ENCODE measurements at regions not wholly inside any gene's neighbourhood (a gene's known extent, or its start where the extent isn't known, plus 50 kb on each side); places are given as distances from the start of the nearest gene placed in this dataset.

DNA sequence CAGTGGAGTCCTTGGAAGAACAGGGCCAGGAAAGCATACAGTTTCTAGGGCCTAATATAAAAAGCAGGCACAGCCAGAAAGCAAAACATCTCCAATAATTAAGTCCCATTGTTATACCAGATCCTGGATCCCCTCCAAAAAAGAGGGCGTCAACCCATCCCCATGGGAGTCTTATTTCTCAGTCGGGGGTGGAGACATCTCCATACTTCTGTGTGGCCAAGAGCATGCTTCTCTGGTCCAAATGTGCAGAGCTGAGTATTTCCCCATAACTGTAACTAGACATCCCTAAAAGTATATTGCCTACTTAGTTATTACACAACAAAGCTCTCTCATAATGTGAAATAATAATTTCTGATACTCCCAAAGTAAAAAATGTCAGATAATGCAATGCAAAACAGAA is 104.2 kb upstream of the SOX13 start:
- DNase-seq (ENCODE audit: low read depth), result no peak
- TF ChIP-seq, protein P1, sequence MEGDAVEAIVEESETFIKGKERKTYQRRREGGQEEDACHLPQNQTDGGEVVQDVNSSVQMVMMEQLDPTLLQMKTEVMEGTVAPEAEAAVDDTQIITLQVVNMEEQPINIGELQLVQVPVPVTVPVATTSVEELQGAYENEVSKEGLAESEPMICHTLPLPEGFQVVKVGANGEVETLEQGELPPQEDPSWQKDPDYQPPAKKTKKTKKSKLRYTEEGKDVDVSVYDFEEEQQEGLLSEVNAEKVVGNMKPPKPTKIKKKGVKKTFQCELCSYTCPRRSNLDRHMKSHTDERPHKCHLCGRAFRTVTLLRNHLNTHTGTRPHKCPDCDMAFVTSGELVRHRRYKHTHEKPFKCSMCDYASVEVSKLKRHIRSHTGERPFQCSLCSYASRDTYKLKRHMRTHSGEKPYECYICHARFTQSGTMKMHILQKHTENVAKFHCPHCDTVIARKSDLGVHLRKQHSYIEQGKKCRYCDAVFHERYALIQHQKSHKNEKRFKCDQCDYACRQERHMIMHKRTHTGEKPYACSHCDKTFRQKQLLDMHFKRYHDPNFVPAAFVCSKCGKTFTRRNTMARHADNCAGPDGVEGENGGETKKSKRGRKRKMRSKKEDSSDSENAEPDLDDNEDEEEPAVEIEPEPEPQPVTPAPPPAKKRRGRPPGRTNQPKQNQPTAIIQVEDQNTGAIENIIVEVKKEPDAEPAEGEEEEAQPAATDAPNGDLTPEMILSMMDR (IDR thresholded peaks at IDR 0.05; ENCODE audit: control insufficient read depth, insufficient read depth, low read depth, low read length, missing control alignments), result no peak
- no peak overlapping the region for H3K4me3 ChIP-seq (ENCODE audit: control insufficient read depth, low read depth, low read length)

DNA sequence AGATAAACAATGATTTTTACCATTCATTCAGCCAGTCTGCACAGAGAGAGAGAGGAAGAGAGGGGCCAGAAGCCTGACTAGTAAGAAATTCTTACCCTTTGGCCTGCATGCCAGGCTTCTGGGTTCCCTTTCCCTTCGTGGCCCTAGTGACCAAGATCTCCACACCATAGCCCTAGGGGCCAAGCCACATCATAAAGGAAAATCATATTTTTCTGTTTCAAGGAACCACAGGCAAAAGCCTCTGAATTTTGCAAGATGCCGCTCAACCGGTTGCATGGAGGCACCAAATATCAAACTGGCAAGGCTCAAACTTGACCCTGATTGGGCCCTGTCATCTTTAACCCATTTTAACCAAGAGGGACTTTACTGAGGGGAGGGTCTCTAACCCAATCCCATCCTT is 103.1 kb upstream of the SOX13 start:
- no peak for DNase-seq (ENCODE audit: low read depth)
- H3K4me3 ChIP-seq (ENCODE audit: control insufficient read depth, low read depth, low read length), result no peak overlapping the region
- TF ChIP-seq, protein P1 (IDR thresholded peaks at IDR 0.05; ENCODE audit: control insufficient read depth, insufficient read depth, low read depth, low read length, missing control alignments), result no peak

DNA sequence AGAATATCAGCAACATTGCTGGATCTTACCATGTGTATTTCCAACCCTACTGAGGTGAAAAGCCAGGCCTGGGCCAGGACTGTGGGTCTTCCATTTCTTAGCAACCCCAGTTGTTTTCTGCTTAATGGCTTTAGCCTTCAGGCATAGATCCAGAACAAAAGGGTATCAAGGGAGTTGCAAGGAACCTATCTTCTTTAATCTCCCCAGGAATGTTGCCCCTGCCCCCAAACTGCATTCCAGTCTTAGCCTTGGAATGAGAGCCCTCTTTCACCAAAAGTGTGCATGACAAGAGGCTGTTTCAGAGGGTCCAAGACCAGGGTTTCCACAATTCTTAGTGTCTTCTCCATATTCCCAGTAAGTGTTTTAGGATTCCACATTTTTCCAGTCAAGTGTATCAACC is 87.9 kb upstream of the SOX13 start:
- no peak overlapping the region for H3K4me3 ChIP-seq (ENCODE audit: control insufficient read depth, low read depth, low read length)
- TF ChIP-seq, protein P1 (IDR thresholded peaks at IDR 0.05; ENCODE audit: control insufficient read depth, insufficient read depth, low read depth, low read length, missing control alignments), result no peak
- DNase-seq (ENCODE audit: low read depth), result no peak

DNA sequence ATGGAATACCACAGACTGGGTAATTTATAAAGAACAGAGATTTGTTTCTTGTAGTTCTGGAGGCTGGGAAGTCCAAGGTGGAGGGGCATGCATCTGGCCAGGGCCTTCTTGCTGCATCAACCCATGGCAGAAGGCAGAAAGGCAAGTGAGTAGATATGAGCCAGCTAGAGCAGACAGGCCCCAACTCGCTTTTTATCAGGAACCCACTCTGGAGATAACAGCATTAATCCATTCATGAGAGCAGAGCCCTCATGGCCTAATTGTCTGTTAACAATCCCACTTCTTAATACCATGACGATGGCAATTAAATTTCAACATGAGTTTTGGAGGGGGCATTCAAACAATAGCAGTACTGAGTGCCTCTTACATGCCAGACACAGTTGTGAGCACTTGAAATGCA is 87.2 kb upstream of the SOX13 start:
- TF ChIP-seq, protein P1 (IDR thresholded peaks at IDR 0.05; ENCODE audit: control insufficient read depth, insufficient read depth, low read depth, low read length, missing control alignments), result no peak
- no peak overlapping the region for H3K4me3 ChIP-seq (ENCODE audit: control insufficient read depth, low read depth, low read length)
- DNase-seq (ENCODE audit: low read depth), result no peak

DNA sequence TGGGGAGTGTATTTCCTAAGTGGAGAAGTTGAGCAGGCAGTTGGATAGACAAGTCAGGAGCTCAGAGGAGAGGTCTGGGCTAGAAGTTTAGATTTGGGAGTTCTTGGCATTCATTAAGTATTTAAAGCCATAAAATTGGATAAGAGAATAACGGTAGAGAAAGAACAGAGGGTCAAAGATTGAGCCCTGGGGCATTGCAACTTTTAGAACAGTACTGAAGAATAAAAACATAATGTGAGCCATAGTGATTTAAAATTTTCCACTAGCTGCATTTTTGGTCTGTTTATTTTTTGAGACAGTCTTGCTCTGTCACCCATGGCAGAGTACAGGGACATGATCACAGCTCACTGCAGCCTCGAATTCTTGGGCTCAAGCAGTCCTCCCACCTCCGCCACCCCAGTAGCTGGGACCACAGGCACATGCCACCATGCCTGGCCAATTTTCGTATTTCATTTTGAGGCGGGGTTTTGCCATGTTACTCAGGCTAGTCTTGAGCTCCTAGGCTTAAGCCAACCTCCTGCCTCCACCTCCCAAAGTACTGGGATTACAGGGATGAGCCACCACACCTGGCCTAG is 85.9 kb upstream of the SOX13 start:
- no peak for DNase-seq (ENCODE audit: low read depth)
- no peak overlapping the region for H3K4me3 ChIP-seq (ENCODE audit: control insufficient read depth, low read depth, low read length)
- TF ChIP-seq, protein P1 (IDR thresholded peaks at IDR 0.05; ENCODE audit: control insufficient read depth, insufficient read depth, low read depth, low read length, missing control alignments), result no peak

DNA sequence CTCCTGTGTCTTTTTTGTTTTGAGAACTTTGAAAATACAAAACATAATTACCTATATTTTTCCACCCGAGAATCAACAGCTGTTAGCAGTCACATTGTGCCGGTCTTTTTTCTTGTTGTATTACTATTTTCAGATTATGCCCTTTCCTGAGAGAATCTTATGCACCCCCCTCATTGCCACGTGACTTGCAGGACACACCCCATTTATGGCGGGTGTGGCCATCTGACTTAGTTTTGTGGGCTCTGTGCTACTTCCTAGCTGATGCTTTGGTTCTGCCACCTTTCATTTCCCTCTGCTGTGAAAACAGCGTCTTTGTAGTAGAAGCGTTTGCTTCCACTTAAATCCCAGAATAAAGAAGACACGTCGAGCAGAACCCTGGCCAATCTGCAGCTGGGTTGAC is 82.8 kb upstream of the SOX13 start:
- TF ChIP-seq, protein P1 (IDR thresholded peaks at IDR 0.05; ENCODE audit: control insufficient read depth, insufficient read depth, low read depth, low read length, missing control alignments), result no peak
- H3K4me3 ChIP-seq (ENCODE audit: control insufficient read depth, low read depth, low read length), result no peak overlapping the region
- DNase-seq (ENCODE audit: low read depth), result no peak

DNA sequence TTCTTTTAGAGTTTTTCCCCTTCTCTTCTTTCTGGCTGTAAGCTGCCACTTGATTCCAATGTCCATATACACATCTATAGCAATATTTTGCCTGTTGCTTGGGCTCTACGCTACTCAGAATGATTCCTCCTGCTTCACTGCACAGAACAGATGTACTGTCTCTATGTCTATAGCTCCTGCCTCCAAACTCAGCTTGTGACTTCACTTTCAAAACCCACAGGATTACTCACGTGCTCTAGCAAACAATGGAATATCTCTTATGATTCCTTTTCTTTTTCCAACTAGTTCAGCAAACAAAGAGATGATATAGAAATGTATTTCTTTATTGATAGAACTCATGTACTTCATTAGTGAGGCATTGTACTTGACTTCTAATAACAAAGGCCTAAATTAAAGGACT is 80.5 kb upstream of the SOX13 start:
- no peak overlapping the region for H3K4me3 ChIP-seq (ENCODE audit: control insufficient read depth, low read depth, low read length)
- DNase-seq (ENCODE audit: low read depth), result no peak

More for the DNA sequence above, 80.5 kb upstream of the SOX13 start:
- TF ChIP-seq, protein P1 (IDR thresholded peaks at IDR 0.05; ENCODE audit: control insufficient read depth, insufficient read depth, low read depth, low read length, missing control alignments), result no peak
